Upper lobe of left lung (tissue), 6 donors: ENCODE measurements at regions not wholly inside any gene's neighbourhood (a gene's known extent, or its start where the extent isn't known, plus 50 kb on each side); places are given as distances from the start of the nearest gene placed in this dataset.

Source experiments
- ATAC-seq, 2 donors: fragments of 200-7000 bp; cut with Tn5 transposase; one replicate each; pipeline ENCODE4 v1.9.1; 2022; ENCODE audit warnings: mild to moderate bottlenecking in 2 of 2, moderate library complexity in 2 of 2; ENCODE audit not compliant: low FRiP score in 2 of 2
- DNase-seq, 2 donors: peaks; one replicate each; pipeline ENCODE4 v3.0.0-alpha.2; 2019 to 2020
- H3K27ac ChIP-seq, 4 donors: fragments of 200-600 bp; sonication (generic); one replicate each; pipeline ENCODE4 v1.5.1; 2016 to 2019
- H3K27me3 ChIP-seq, 4 donors: fragments of 200-600 bp; sonication (generic); one replicate each; pipeline ENCODE4 v1.5.1; 2017 to 2019
- H3K36me3 ChIP-seq, 4 donors: fragments of 200-600 bp; sonication (generic); one replicate each; pipeline ENCODE4 v1.5.1; 2016 to 2019
- H3K4me1 ChIP-seq, 4 donors: fragments of 200-600 bp; sonication (generic); one replicate each; pipeline ENCODE4 v1.5.1; 2018 to 2019
- H3K4me3 ChIP-seq, 4 donors: fragments of 200-600 bp; sonication (generic); one replicate each; pipeline ENCODE4 v1.5.1; 2017 to 2019; ENCODE audit warnings: mild to moderate bottlenecking in 2 of 4, moderate library complexity in 1 of 4
- H3K9me3 ChIP-seq, 4 donors: fragments of 200-600 bp; sonication (generic); one replicate each; pipeline ENCODE4 v1.5.1; 2018 to 2019
- EP300 ChIP-seq, 4 donors: sonication (generic); formaldehyde crosslinking; IDR thresholded peaks; one replicate each; pipeline ENCODE4 v1.5.1; 2017; ENCODE audit warnings: antibody characterized with exemption in 4 of 4, control low read depth in 2 of 4
- POLR2A ChIP-seq, 4 donors: fragments of 450-650 bp; IDR thresholded peaks; one replicate each; pipeline ENCODE4 v1.5.1; 2016 to 2017; ENCODE audit warnings: antibody characterized with exemption in 4 of 4, mild to moderate bottlenecking in 2 of 4
- POLR2AphosphoS5 ChIP-seq, 2 donors: sonication (generic); formaldehyde crosslinking; IDR thresholded peaks; one replicate each; pipeline ENCODE4 v1.5.1; 2017; ENCODE audit warnings: antibody characterized with exemption in 2 of 2
- WGBS, 2 donors: methylation state at CpG; one replicate each; pipeline ENCODE4 v1.1.5; 2017 to 2018; 5-methylcytosine and 5-hydroxymethylcytosine counted together
- TF ChIP-seq, protein P1 (sequence below), 6 experiments: fragments of 450-650 bp in 4 of 6; fragments of 200-600 bp in 2 of 6; sonication (generic) in 2 of 6; IDR thresholded peaks; one replicate each; pipeline ENCODE4 v1.5.1; 2016 to 2019; ENCODE audit warnings: antibody characterized with exemption in 6 of 6
- donor health status: DM: no; HTN: no; CAD: no; lungs with moderate emphysema.
- donor health status: DM: no; HTN: yes; CAD: no; lungs with severe emphysema.

GRCh38 chr16:65224471-65224870 lies 102.6 kb upstream of the CDH11 start:
- no peaks in the 10 kb centered on the region for H3K27me3 ChIP-seq
- DNase-seq, result no peak
- ATAC-seq, result no peak
- no peaks in the 10 kb centered on the region for H3K36me3 ChIP-seq
- H3K4me1 ChIP-seq, result no peaks in the 10 kb centered on the region
- H3K9me3 ChIP-seq, result no peaks in the 10 kb centered on the region
- no peak for TF ChIP-seq POLR2AphosphoS5 (IDR thresholded peaks at IDR 0.05)
- TF ChIP-seq, protein P1, sequence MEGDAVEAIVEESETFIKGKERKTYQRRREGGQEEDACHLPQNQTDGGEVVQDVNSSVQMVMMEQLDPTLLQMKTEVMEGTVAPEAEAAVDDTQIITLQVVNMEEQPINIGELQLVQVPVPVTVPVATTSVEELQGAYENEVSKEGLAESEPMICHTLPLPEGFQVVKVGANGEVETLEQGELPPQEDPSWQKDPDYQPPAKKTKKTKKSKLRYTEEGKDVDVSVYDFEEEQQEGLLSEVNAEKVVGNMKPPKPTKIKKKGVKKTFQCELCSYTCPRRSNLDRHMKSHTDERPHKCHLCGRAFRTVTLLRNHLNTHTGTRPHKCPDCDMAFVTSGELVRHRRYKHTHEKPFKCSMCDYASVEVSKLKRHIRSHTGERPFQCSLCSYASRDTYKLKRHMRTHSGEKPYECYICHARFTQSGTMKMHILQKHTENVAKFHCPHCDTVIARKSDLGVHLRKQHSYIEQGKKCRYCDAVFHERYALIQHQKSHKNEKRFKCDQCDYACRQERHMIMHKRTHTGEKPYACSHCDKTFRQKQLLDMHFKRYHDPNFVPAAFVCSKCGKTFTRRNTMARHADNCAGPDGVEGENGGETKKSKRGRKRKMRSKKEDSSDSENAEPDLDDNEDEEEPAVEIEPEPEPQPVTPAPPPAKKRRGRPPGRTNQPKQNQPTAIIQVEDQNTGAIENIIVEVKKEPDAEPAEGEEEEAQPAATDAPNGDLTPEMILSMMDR (IDR thresholded peaks at IDR 0.05), result no peak
- TF ChIP-seq POLR2A (IDR thresholded peaks at IDR 0.05), result no peak
- TF ChIP-seq EP300 (IDR thresholded peaks at IDR 0.05), result no peak
- no peak overlapping the region for H3K27ac ChIP-seq
- WGBS, 2 donors, result 80 to 93% methylated on average over 2 of the region's 2 CpGs
- H3K4me3 ChIP-seq, result no peak overlapping the region

GRCh38 chr16:65223335-65223734 lies 101.5 kb upstream of the CDH11 start:
- WGBS, 2 donors, result 68 to 70% methylated on average over 3 of the region's 3 CpGs
- no peaks in the 10 kb centered on the region for H3K9me3 ChIP-seq
- no peak overlapping the region for H3K27ac ChIP-seq
- no peaks in the 10 kb centered on the region for H3K27me3 ChIP-seq
- ATAC-seq (no peak), DNase-seq (no peak)
- H3K36me3 ChIP-seq, result no peaks in the 10 kb centered on the region
- H3K4me3 ChIP-seq, result no peak overlapping the region
- H3K4me1 ChIP-seq, result no peaks in the 10 kb centered on the region
- TF ChIP-seq POLR2A (IDR thresholded peaks at IDR 0.05) (no peak), EP300 (IDR thresholded peaks at IDR 0.05) (no peak), POLR2AphosphoS5 (IDR thresholded peaks at IDR 0.05) (no peak)

DNA sequence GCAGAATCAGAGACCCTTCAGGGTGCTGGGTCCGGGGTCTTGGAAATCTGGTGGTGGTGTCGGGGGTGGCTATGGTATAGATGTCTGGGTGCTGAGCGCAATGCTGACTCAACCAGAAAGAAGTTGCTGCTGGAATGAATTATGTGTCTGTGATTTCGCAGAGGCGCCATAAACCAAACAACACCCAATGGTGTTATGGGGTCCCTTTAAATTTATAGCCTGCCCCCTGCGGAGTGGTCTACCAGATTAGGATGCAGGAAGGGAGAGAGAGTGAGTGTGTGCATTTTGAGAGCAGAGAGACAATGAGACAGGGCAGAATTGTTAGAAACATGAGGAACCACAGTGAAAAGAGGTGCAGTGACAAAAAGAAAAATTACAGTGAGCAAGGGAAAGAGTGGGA lies 100.7 kb upstream of the CDH11 start:
- H3K9me3 ChIP-seq, result no peaks in the 10 kb centered on the region
- 67 to 73% methylated on average over 6 of the region's 6 CpGs for WGBS, 2 donors
- no peak for DNase-seq
- no peak for TF ChIP-seq POLR2AphosphoS5 (IDR thresholded peaks at IDR 0.05)
- TF ChIP-seq, protein P1 (IDR thresholded peaks at IDR 0.05), result no peak
- no peak for TF ChIP-seq EP300 (IDR thresholded peaks at IDR 0.05)
- no peak for TF ChIP-seq POLR2A (IDR thresholded peaks at IDR 0.05)
- no peak overlapping the region for H3K27ac ChIP-seq
- ATAC-seq, result no peak
- no peaks in the 10 kb centered on the region for H3K4me1 ChIP-seq
- H3K4me3 ChIP-seq, result no peak overlapping the region
- no peaks in the 10 kb centered on the region for H3K27me3 ChIP-seq
- H3K36me3 ChIP-seq, result no peaks in the 10 kb centered on the region

DNA sequence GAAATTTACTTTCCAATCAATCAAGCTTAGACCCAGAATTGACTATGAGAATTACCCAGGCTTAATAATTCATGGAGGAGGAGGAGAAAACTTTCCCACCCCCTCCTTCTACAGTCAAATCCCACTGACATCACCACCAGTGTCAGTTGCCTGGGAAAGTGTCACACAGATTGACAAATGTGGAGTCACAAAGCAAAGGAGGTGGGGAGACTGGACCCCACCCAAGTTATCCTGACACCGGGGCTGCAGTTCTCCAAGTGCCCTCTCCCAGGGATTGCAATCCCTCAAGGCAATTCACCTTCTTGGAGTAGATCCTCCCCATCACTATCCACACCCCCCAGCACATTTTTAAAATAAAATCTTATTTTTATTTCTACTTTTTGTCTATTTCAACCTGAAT lies 100.2 kb upstream of the CDH11 start:
- no peak for ATAC-seq
- no peaks in the 10 kb centered on the region for H3K27me3 ChIP-seq

DNA sequence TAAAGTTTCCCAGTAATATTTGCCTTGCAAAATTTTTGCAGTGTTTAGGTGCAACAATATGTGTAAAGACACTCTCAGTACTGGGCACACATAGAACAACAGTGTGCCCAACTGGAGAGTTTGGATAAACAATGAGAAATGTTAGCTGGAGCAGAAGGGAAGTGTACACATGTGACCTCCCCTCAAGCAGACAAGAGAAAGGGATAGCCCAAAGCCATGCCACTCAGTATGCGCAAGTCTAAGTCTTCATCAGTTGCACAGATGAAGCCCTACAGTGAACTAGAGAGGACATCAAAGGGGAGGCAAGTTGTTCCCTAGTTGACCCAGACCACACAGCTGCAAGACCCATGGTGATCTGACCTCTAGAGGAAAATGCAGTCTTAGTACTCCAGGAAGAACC lies 97.9 kb upstream of the CDH11 start:
- WGBS, 2 donors, result 92 to 95% methylated on average over 1 of the region's 1 CpG
- H3K9me3 ChIP-seq, result no peaks in the 10 kb centered on the region
- DNase-seq (no peak), ATAC-seq (no peak)
- H3K4me3 ChIP-seq, result no peak overlapping the region
- no peaks in the 10 kb centered on the region for H3K36me3 ChIP-seq
- no peak overlapping the region for H3K27ac ChIP-seq
- no peaks in the 10 kb centered on the region for H3K4me1 ChIP-seq
- no peaks in the 10 kb centered on the region for H3K27me3 ChIP-seq
- TF ChIP-seq, protein P1 (IDR thresholded peaks at IDR 0.05), result no peak
- no peak for TF ChIP-seq EP300 (IDR thresholded peaks at IDR 0.05)

More for the DNA sequence above, 100.2 kb upstream of the CDH11 start:
- H3K36me3 ChIP-seq, result no peaks in the 10 kb centered on the region
- H3K27ac ChIP-seq, result no peak overlapping the region
- H3K4me1 ChIP-seq, result no peaks in the 10 kb centered on the region
- H3K4me3 ChIP-seq, result no peak overlapping the region
- WGBS, 2 donors, result 56 to 71% methylated on average over 1 of the region's 1 CpG
- TF ChIP-seq POLR2AphosphoS5 (IDR thresholded peaks at IDR 0.05) (no peak), EP300 (IDR thresholded peaks at IDR 0.05) (no peak), POLR2A (IDR thresholded peaks at IDR 0.05) (no peak)
- TF ChIP-seq, protein P1 (IDR thresholded peaks at IDR 0.05), result no peak
- DNase-seq, result no peak
- no peaks in the 10 kb centered on the region for H3K9me3 ChIP-seq
